LNCAP (cell line): ENCODE measurements at regions not wholly inside any gene's neighbourhood (a gene's known extent, or its start where the extent isn't known, plus 50 kb on each side); places are given as distances from the start of the nearest gene placed in this dataset.

Experiments
- TF ChIP-seq, protein P1 (sequence below): fragments of 450-650 bp; IDR thresholded peaks from 2 replicates; pipeline ENCODE4 v1.5.1; 2017; ENCODE audit warnings: mild to moderate bottlenecking

DNA sequence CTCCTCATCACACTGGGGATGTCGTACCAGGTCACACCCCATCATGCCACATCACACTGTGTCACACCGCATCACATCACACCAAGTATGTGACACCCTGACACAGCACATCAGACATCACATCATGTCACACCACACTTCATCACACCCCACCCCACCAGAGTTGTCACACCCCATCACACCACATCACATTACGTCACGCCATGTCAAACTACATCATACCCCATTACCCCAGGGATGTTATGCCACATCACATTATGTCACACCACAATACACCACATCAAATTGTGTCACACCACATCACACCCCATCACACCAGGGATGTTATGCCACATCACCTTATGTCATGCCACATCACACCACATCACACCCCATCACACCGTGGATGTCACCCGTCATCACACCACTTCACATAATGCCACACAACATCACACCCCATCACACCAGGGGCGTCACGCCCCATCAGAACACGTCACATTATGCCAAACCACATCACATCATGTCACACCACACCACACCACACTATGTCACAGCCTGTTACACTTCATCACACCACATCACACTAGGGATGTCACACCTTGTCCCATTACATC lies 133.6 kb downstream of the TMEM121 start:
- TF ChIP-seq, protein P1, sequence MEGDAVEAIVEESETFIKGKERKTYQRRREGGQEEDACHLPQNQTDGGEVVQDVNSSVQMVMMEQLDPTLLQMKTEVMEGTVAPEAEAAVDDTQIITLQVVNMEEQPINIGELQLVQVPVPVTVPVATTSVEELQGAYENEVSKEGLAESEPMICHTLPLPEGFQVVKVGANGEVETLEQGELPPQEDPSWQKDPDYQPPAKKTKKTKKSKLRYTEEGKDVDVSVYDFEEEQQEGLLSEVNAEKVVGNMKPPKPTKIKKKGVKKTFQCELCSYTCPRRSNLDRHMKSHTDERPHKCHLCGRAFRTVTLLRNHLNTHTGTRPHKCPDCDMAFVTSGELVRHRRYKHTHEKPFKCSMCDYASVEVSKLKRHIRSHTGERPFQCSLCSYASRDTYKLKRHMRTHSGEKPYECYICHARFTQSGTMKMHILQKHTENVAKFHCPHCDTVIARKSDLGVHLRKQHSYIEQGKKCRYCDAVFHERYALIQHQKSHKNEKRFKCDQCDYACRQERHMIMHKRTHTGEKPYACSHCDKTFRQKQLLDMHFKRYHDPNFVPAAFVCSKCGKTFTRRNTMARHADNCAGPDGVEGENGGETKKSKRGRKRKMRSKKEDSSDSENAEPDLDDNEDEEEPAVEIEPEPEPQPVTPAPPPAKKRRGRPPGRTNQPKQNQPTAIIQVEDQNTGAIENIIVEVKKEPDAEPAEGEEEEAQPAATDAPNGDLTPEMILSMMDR, result no peak

DNA sequence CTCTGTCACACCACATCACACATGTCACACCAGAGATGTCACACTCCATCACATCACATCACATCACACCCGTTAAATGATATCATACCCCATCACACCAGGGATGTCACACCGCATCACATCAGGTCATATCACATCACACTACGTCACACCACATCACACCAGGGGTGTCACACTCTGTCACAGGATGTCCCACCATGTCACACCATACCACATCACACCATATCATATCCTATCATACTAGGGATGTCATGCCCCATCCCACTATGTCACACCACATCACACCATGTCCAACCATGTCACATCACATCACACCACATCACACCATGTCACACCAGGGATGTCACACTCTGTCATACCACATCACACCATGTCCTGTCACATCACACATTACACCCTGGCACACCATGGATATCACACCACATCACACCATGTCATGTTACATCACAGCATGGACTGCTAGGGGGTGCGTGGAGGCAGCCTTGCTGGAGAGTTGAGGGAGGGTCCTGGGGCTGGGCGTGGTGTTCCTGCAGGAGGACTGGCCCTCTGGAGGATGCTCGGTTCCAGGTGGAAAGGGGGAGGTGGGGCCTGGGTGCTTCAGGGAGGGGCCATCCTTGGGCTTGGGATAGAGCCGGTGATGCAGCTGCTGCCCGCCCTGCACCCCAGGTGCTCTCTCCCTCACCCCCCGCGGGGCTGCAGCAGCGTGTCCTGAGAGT lies 134.6 kb downstream of the TMEM121 start:
- TF ChIP-seq, protein P1, result no peak

DNA sequence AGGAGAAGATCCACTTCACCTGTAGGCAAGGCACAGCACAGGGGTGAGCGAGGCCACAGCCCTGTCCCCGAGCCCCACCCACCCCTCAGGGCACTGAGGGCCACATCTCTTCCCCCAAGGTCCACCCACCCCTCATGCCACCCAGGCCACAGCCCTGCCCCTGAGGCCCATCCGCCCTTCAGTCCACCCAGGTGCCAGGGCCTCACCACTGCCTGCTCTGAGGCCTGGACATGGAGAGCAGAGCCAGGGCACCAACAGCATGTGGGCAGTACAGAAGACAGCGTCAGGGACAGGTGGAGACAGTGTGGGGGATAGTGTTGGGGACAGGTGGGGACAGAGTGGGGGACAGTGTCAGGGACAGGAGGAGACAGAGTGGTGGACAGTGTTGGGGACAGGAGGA lies 138.3 kb downstream of the TMEM121 start:
- TF ChIP-seq, protein P1, result no peak

DNA sequence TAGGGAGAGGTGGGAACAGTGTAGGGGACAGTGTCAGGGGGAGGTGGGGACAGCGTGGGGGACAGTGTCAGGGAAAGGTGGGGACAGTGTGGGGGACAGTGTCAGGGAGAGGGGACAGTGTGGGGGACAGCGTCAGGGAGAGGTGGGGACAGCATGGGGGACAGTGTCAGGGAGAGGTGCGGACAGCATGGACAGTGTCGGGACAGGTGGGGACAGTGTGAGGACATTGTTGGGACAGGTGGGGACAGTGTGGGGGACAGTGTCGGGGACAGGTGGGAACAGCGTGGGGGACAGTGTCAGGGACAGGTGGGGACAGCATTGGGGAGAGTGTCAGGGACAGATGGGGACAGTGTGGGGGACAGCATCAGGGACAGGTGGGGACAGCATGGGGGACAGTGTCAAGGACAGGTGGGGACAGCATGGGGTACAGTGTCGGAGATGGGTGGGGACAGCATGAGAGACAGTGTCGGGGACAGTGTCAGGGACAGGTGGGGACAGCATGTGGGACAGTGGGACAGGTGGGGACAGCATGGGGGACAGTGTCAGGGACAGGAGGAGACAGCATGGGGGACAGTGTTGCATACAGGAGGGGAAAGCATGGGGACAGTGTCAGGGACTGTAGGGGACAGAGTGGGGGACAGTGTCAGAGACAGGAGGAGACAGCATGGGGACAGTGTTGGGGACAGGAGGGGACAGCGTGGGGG lies 139.0 kb downstream of the TMEM121 start:
- TF ChIP-seq, protein P1, result no peak

DNA sequence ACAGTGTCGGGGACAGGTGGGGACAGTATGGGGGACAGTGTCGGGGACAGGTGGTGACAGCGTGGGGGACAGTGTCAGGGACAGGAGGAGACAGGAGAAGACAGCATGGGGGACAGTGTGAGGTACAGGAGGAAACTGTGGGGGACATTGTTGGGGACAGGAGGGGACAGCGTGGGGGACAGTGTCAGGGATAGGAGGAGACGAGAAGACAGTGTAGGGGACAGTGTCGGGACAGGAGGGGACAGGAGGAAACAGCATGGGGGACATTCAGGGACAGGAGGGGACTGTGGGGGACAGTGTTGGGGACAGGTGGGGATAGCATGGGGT lies 139.5 kb downstream of the TMEM121 start:
- TF ChIP-seq, protein P1, result no peak

DNA sequence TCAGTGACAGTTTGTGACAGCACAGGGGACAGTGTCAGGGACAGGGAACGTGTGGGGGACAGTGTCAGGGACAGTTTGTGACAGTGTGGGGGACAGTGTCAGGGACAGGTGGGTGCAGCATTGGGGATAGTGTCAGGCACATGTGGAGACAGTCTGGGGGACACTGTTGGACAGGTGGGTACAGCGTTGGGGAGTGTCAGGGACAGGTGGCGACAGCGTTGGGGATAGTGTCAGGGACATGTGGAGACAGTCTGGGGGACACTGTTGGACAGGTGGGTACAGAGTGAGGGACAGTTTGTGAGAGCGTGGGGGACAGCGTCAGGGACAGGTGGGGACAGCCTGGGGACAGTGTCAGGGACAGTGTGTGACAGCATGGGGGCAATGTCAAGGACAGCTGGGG lies 140.0 kb downstream of the TMEM121 start:
- TF ChIP-seq, protein P1, result no peak

DNA sequence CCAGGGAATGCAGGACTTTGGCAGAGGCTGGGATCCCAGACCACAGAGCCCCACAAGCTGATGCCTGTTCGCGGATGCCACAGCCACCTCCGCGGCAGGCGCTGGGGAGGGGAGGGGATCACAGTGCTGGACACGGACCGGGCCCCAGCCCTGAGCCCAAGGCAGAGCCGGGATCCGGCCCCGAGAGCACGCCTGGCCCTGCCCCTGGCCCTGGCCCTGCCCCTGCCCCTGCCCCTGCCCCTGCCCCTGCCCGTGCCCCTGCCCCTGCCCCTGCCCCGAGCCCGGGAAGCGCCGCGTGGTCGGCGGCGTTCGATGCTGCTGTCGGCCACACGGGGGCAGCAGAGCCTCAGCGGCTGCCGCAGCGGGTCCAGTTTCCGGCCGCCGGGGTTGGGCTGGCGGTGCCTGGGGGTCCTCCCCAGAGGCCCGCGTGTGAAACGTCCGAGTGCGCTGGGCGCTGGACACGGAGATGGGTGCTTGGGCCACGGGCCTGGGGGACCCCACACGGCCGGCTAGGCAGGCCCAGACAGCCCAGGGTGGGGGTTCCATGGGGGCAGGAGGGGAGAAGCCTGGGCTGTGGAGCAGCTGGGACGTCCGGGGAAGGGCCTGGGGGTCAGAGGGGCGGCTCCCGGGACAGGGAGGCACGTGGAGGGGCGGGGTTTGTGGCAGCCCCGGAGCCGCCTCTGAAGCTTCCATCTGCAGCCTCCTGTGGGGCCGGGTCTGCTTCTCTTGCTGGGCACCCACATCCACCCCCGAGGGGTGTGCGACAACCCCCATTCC lies 153.8 kb downstream of the TMEM121 start:
- TF ChIP-seq, protein P1, result 0 out of 2 replicates have a peak, but pooled peaks have one; percentile 14
